Hindlimb muscle (tissue), 1 donor: ENCODE measurements at regions not wholly inside any gene's neighbourhood (a gene's known extent, or its start where the extent isn't known, plus 50 kb on each side); places are given as distances from the start of the nearest gene placed in this dataset.
A peak's percentile ranks its signal among the peaks of the same experiment; 100 is the strongest.
"Not testable (repeated sequence)": the region's sequence is repeated elsewhere in the genome, so short reads cannot be mapped to it uniquely, and the experiment has no call there.

Experiments used
- DNase-seq: peaks from one replicate; pipeline ENCODE4 v3.0.0-alpha.2; 2013

GRCh38 chr4:29710519-29710918 is 1009.6 kb upstream of the PCDH7 start:
- DNase-seq = no peak

DNA sequence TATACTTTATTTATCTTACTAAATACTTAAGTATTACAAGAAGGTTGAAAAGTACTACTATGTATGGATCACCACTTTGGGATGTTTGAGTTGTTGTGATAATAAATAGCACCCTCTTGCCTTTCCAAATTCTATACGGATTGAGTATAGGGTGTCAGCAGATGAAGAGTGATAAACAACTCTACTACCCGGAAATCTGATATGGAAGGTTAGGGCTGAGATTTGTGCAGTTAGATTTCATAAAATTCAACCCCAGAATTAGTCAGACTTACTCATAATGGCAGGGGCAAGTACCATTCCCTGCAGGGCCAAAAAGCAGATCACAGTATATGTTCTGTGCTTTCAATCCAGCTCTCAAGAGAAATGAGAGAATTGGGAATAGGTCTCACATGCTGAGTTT is 1008.9 kb upstream of the PCDH7 start:
- DNase-seq = no peak

- no peak for DNase-seq
Observed at GRCh38 chr4:29717287-29718057, 1002.7 kb upstream of the PCDH7 start.

GRCh38 chr4:29718136-29718535 is 1002.0 kb upstream of the PCDH7 start:
- no peak for DNase-seq

- DNase-seq = no peak
Observed at GRCh38 chr4:29722253-29722652, 997.9 kb upstream of the PCDH7 start.

DNA sequence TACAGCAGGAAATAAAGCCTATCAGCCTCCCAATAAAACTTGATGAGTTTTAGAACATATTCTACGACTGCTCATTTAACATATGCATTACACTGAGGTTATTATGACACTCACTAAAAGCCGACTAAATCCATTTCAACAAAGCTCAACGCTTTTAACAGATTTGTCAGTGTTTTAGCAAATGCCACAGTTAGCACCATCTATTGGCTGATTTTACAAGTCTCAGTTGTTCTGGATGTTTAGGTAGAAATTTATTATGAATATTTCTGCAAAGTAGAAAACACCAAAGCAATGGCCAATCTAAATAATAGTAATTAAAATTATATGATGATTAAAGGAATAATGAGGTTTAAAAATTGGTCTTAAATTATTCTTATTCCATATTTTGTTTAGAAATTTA is 993.2 kb upstream of the PCDH7 start:
- DNase-seq = no peak

DNA sequence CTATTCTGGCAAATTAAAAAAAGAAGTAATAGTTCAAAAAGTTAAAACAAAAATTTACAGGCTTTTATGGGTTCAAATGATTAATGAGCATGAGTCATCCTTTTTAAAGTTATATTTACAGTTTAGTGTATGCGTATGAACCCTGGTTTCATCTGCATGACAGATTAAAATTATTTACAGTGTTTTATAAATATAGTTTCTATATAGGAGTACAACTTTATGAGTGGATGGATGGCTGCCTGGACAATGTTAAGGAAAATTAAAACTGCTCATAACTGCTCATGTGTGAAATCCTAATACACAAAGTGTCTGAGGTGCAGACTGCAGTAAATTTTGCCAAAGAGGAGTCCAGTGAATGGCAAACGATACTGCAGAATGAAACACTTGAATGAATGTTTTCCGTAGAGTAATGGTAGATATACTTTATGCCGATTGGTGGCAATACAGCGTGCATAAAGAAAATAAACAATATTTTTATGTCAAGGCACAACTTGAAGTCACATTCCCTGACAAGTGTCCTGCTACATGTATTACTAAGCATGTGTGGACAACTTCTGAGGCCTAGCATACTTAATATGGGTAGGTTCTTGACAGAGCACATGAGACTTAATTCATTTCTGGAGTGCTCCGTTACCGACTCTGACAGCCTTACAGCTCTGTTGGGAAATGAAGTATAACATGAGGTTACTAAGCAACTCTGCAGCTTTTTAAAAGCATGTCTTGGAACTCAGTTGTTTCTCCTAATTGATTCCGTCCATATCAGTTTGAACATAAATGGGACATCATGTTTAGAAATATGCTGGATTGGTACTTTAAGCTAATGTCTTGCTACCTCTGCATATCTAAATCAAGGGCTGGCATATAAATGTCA is 985.6 kb upstream of the PCDH7 start:
- DNase-seq = peak; percentile 26

- no peak for DNase-seq
Observed at GRCh38 chr4:29756966-29757365, 963.2 kb upstream of the PCDH7 start.

DNA sequence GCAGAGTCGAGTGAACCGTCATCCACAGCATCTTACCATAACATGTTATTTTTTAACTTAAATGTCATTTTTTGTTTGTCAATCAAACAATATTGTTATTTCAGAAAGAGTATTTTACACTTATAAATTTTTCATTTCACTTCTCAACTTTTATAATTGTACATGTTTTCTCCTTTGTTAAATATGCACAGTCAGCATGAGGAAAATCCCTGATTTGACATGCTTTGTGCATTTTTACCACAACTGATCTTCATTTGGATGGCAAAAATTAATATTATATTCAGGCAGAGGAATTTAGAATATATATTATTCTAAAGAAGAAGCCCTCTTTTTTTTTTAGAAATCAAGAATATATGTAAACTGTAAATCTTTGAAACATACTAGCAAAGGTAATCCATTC is 958.0 kb upstream of the PCDH7 start:
- no peak for DNase-seq

DNA sequence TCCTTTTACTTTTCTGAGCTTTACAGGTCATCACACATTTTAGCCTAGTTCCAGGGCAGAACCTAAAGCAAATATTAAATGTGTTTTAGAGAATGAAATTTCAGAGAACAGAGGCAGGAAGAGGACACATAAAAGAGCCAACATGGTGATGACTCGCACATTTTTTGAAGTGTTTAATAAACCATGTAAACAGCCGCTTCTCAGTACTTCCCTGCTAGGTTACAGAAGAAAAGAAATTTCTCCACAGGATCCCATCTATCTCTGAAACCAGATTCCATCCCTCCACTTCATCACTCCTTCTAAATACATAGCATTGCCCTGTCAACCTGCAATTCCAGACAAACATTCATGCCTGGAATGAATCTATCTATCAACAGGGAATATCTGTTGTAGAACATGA is 949.5 kb upstream of the PCDH7 start:
- no peak for DNase-seq

- not testable (repeated sequence) for DNase-seq
Observed at GRCh38 chr4:29788123-29788522, 932.0 kb upstream of the PCDH7 start.

DNA sequence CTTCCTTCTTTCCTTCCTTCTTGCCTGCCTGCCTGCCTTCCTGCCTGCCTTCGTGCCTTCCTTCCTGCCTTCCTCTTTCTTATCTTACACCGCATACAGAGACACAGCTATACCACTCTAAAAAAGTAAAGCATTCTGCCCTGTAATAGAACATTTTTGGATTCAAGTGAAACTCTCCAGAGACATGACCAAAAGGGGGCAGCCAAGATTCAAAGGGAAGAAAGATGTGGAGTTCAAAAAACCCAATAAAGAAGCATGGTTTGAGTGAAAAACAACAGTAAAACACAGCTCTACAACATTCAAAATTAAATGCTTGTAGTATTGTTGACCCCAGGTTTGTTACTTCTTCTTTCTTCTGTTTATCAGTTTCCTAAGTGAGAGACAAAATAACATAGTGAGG is 914.9 kb upstream of the PCDH7 start:
- no peak for DNase-seq

DNA sequence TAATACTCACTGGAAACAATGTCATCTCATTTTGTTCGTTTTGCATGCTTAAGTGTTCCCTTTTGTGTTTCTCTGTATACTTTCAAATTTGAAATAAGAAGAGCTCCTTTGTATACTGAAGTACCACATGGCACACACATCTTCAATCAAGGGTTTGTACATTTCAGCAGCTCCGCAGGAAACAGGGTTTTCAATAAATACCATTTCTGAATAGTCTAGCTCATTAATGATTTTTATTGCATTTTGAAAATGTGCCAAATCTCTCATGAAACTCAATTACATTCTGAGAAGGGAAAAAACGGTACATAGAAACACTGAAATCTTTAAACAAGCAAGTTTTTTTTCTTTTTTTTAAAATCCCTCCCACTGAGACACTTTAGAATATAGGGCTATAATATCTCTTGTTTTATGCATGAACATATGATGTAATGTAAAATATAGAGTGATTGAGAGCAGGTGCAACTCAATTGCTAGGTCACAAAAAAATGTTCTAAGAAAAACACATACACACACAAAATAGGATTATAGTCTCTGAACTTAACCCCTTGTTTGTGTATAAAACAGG is 914.2 kb upstream of the PCDH7 start:
- DNase-seq = no peak

DNA sequence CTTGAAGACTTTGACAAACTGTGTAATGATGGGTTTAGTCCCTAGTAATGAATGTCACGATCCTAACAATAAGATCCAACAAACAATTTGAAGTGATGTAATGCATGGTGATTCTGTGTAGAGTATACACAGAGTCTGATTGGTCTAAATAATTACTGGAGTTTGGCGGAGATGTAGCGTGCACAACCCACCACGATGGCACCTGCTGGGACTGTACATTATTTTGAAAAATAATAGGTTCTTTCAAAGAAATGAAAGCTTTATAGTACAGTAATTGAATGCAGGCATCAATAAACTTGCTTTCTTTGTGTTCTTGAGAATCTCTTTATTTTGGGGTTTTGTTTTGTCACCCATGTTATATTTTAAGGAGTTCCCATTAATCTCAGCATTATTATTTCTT is 902.2 kb upstream of the PCDH7 start:
- no peak for DNase-seq

DNA sequence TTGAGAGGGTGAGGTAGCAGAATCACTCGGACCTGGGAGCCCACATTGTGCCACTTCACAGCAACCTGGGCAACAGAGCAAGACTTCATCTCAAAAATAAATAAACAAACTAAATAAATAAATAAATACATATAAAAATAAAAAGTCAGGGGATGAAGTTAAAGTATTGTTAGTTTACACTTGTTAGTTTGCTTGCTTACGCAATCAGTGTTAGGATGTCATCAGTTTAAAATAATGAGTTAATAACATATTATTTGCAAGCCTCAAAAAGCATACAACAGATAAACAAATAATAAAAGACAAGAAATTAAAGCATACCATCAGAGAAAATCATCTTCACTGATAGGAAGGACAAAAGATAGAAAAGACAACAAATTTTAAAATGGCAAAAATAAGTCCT is 891.1 kb upstream of the PCDH7 start:
- no peak for DNase-seq

DNA sequence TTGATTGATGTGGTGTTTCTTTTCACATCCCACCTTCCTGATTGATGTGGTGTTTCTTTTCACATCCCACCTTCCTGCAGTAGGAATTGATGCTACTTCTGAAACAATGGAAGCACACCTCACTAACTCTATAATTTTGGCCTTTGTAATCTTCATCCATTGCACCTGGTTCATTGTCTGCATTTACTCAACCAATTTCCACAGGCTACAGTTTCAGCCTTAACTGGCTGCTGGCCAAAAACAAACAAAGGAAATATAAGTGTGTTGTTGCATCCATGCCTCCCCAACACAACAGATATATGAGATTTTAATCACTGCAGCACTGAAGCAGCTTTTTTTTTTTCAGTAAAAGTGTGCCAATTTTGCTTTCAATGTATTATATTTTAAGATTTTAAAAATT is 867.6 kb upstream of the PCDH7 start:
- DNase-seq = no peak

GRCh38 chr4:29853833-29854232 is 866.3 kb upstream of the PCDH7 start:
- DNase-seq = no peak

- DNase-seq = no peak
Observed at GRCh38 chr4:29861307-29861706, 858.9 kb upstream of the PCDH7 start.

GRCh38 chr4:29867412-29867811 is 852.8 kb upstream of the PCDH7 start:
- no peak for DNase-seq

DNA sequence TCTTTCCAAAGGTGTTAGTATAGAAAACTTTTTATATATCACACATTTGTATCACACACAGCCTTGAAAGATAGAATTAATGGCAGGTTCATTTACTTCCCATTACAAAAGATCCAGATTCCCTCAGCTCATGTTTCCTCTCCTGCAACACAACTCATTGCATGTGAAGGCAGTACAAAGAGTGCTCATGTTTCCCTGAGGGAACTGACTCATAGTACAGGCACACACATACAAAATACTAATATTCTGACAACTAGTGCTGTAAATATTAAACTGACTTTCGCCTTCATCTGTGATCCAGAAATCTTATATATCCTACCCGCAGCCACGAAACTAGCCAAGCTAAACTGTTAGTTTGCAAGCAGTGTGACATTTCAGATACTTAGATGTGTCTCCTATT is 819.8 kb upstream of the PCDH7 start:
- DNase-seq = no peak

DNA sequence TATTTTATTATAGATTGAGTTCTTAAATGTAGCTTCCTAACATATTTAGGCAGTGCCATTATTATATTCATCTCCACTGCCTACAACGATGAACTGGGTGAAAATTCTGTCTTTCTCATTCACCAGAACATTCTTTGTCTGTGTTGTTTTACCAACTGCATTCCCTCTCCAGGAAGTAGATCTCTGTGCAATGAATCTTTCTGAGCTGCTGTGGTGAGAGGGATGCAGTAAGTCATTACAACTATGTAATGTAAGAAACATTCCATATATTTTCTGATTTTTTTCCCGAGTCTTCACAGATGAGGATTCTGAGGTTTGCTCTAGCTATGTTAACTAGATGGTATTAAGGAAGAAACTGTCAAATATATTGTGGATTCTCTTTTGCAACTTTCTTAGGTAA is 811.9 kb upstream of the PCDH7 start:
- no peak for DNase-seq

GRCh38 chr4:29927895-29928294 is 792.3 kb upstream of the PCDH7 start:
- no peak for DNase-seq

GRCh38 chr4:29948451-29948850 is 771.7 kb upstream of the PCDH7 start:
- DNase-seq = no peak

DNA sequence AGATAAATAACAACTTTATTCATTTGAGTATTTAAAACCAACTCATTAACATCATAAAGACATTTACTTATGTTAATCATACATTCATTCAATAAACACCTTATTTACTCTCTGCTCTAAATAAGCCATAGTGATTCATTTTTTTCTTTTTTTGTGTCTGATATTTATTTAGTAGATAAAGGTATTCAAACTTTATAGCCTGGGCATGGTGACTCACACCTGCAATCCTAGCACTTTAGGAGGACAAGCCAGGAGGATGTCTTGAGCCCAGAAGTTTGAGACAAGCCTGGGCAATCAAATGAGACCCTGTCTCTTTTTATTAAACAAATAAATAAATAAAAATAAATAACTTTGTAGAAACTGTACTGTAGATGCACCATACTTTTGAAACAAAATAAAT is 771.3 kb upstream of the PCDH7 start:
- DNase-seq = no peak
